ENCODE measurements at regions not wholly inside any gene's neighbourhood (a gene's known extent, or its start where the extent isn't known, plus 50 kb on each side); places are given as distances from the start of the nearest gene placed in this dataset.

- H3K27ac ChIP-seq, result no peak overlapping the region
- intact Hi-C loops (cut with DNase I), result no loop called here
- peaks cover 20% of the 10 kb centered on the region for H3K4me1 ChIP-seq
- TF ChIP-seq CTCF (IDR thresholded peaks at IDR 0.05), result no peak
- peaks cover 60% of the 10 kb centered on the region for H3K27me3 ChIP-seq (ENCODE audit: low read depth)
- ATAC-seq (no peak), DNase-seq (no peak)
- H3K9me3 ChIP-seq, result no peaks in the 10 kb centered on the region
- no peaks in the 10 kb centered on the region for H3K36me3 ChIP-seq
- no peak overlapping the region for H3K4me3 ChIP-seq
Measured at GRCh38 chr10:100652406-100653135, 92.8 kb upstream of the PAX2 start.

- Histone ChIP-seq H3K4me1 (peaks cover 20% of the 10 kb centered on the region), H3K27me3 (ENCODE audit: low read depth) (peaks cover 68% of the 10 kb centered on the region), H3K9me3 (no peaks in the 10 kb centered on the region), H3K36me3 (no peaks in the 10 kb centered on the region), H3K4me3 (no peak overlapping the region), H3K27ac (no peak overlapping the region)
- DNase-seq, result no peak
- no peak for TF ChIP-seq CTCF (IDR thresholded peaks at IDR 0.05)
- intact Hi-C loops (cut with DNase I), result no loop called here
- ATAC-seq, result no peak
Measured at GRCh38 chr10:100653238-100653956, 92.0 kb upstream of the PAX2 start.

GRCh38 chr10:100653957-100654781 lies 91.2 kb upstream of the PAX2 start:
- intact Hi-C loops (cut with DNase I), result no loop called here
- no peak for DNase-seq

GRCh38 chr10:100654782-100655325 lies 90.5 kb upstream of the PAX2 start:
- peak; percentile 11 to 37 for ATAC-seq
- no peak for TF ChIP-seq CTCF (IDR thresholded peaks at IDR 0.05)

More at GRCh38 chr10:100653957-100654781, 91.2 kb upstream of the PAX2 start:
- Histone ChIP-seq H3K27ac (no peak overlapping the region), H3K4me1 (peaks cover 20% of the 10 kb centered on the region), H3K4me3 (peak overlapping the region; percentile 31), H3K27me3 (ENCODE audit: low read depth) (peaks cover 76% of the 10 kb centered on the region), H3K36me3 (no peaks in the 10 kb centered on the region), H3K9me3 (no peaks in the 10 kb centered on the region)
- TF ChIP-seq CTCF (IDR thresholded peaks at IDR 0.05), result no peak
- no peak for ATAC-seq

GRCh38 chr10:100655326-100655759 lies 90.0 kb upstream of the PAX2 start:
- Histone ChIP-seq H3K4me1 (peaks cover 20% of the 10 kb centered on the region), H3K36me3 (no peaks in the 10 kb centered on the region), H3K27ac (no peak overlapping the region), H3K4me3 (peak overlapping the region; percentile 21), H3K9me3 (no peaks in the 10 kb centered on the region), H3K27me3 (ENCODE audit: low read depth) (peaks cover 86% of the 10 kb centered on the region)
- no peak for TF ChIP-seq CTCF (IDR thresholded peaks at IDR 0.05)
- intact Hi-C loops (cut with DNase I), result no loop called here
- DNase-seq (no peak), ATAC-seq (no peak)

More at GRCh38 chr10:100654782-100655325, 90.5 kb upstream of the PAX2 start:
- no peak overlapping the region for H3K27ac ChIP-seq
- peaks cover 20% of the 10 kb centered on the region for H3K4me1 ChIP-seq
- no peaks in the 10 kb centered on the region for H3K36me3 ChIP-seq
- intact Hi-C loops (cut with DNase I), result no loop called here
- DNase-seq, result no peak
- peak overlapping the region; percentile 21 for H3K4me3 ChIP-seq
- no peaks in the 10 kb centered on the region for H3K9me3 ChIP-seq
- H3K27me3 ChIP-seq (ENCODE audit: low read depth), result peaks cover 83% of the 10 kb centered on the region
